Naive thymus-derived CD4-positive, alpha-beta T cell (primary cell): ENCODE measurements at regions not wholly inside any gene's neighbourhood (a gene's known extent, or its start where the extent isn't known, plus 50 kb on each side); places are given as distances from the start of the nearest gene placed in this dataset.
"Not testable (repeated sequence)": the region's sequence is repeated elsewhere in the genome, so short reads cannot be mapped to it uniquely, and the experiment has no call there.

Experiments used
- ATAC-seq: fragments of 150-1000 bp; cut with Tn5 transposase; 2 replicates; pipeline ENCODE4 v1.10.0; 2021; ENCODE audit warnings: mild to moderate bottlenecking, moderate library complexity
- CTCF ChIA-PET: fragments of 350-600 bp; sonication (Branson Sonifier 250); formaldehyde crosslinking; loops from one replicate; lab custom pipeline; 2021; ENCODE audit warnings: antibody characterized with exemption; lab: Charles Lee
- POLR2A ChIA-PET: fragments of 350-600 bp; sonication (Branson Sonifier 250); formaldehyde crosslinking; loops from one replicate; lab custom pipeline; 2021; ENCODE audit warnings: antibody characterized with exemption, inconsistent platforms; lab: Charles Lee
- DNase-seq, 9 donors: peaks; one replicate each; pipeline versions ENCODE4 v3.0.0 to v3.0.0-alpha.2; 2020 to 2022; ENCODE audit warnings: mixed read lengths in 1 of 9
- H3K27ac ChIP-seq: one replicate; pipeline ENCODE4 v1.7.0; 2013; ENCODE audit warnings: mild to moderate bottlenecking, low read depth, low read length, moderate library complexity
- H3K27me3 ChIP-seq, 2 donors: one replicate each; pipeline ENCODE4 v1.7.0; 2013; ENCODE audit warnings: low read length in 2 of 2, mild to moderate bottlenecking in 2 of 2, moderate library complexity in 2 of 2; ENCODE audit not compliant: control insufficient read depth in 2 of 2, insufficient read depth in 2 of 2
- H3K36me3 ChIP-seq, 3 experiments: 1 replicate in 2 of 3; 2 replicates in 1 of 3; pipeline ENCODE4 v1.7.0; 2013; ENCODE audit warnings: low read length in 3 of 3, mild to moderate bottlenecking in 3 of 3, moderate library complexity in 1 of 3; ENCODE audit not compliant: insufficient read depth in 3 of 3, control insufficient read depth in 2 of 3
- H3K4me1 ChIP-seq, 2 donors: one replicate each; pipeline ENCODE4 v1.7.0; 2013; ENCODE audit warnings: low read length in 2 of 2, mild to moderate bottlenecking in 2 of 2, moderate library complexity in 1 of 2; ENCODE audit not compliant: control insufficient read depth in 2 of 2, insufficient read depth in 2 of 2
- H3K4me3 ChIP-seq: 2 replicates; pipeline ENCODE4 v1.7.0; 2013; ENCODE audit warnings: mild to moderate bottlenecking, low read length
- H3K9me3 ChIP-seq, 3 experiments: 1 replicate in 2 of 3; 2 replicates in 1 of 3; pipeline ENCODE4 v1.7.0; 2013; ENCODE audit warnings: low read length in 3 of 3; ENCODE audit not compliant: control insufficient read depth in 2 of 3
- H3K27ac Mint-ChIP-seq, 9 donors: one replicate each; pipeline ENCODE4 v1.8.0; 2020 to 2022; ENCODE audit warnings: mixed read lengths in 9 of 9, mild to moderate bottlenecking in 8 of 9, moderate library complexity in 5 of 9, inconsistent platforms in 2 of 9
- H3K27me3 Mint-ChIP-seq, 5 donors: one replicate each; pipeline ENCODE4 v1.8.0; 2021 to 2022; ENCODE audit warnings: mixed read lengths in 5 of 5, mild to moderate bottlenecking in 1 of 5
- H3K36me3 Mint-ChIP-seq, 5 donors: one replicate each; pipeline ENCODE4 v1.8.0; 2020 to 2022; ENCODE audit warnings: mixed read lengths in 5 of 5, mild to moderate bottlenecking in 3 of 5, inconsistent platforms in 1 of 5
- H3K4me1 Mint-ChIP-seq, 7 donors: one replicate each; pipeline ENCODE4 v1.8.0; 2020 to 2022; ENCODE audit warnings: mixed read lengths in 7 of 7, mild to moderate bottlenecking in 3 of 7, inconsistent platforms in 1 of 7
- H3K4me3 Mint-ChIP-seq, 10 donors: one replicate each; pipeline ENCODE4 v1.8.0; 2020 to 2022; ENCODE audit warnings: mild to moderate bottlenecking in 10 of 10, mixed read lengths in 10 of 10, moderate library complexity in 6 of 10, inconsistent platforms in 2 of 10
- H3K9me3 Mint-ChIP-seq, 11 donors: one replicate each; pipeline ENCODE4 v1.8.0; 2020 to 2022; ENCODE audit warnings: mixed read lengths in 11 of 11, mild to moderate bottlenecking in 4 of 11, inconsistent platforms in 1 of 11, moderate library complexity in 1 of 11
- intact Hi-C, 2 donors: fragments of 100-400 bp; cut with micrococcal nuclease; formaldehyde crosslinking; loops; one replicate each; pipeline ENCODE4 v1.15.1; 2023

- Histone ChIP-seq H3K4me1 (no peaks in the 10 kb centered on the region), H3K36me3 (no peaks in the 10 kb centered on the region), H3K27me3 (no peaks in the 10 kb centered on the region), H3K27ac (no peak overlapping the region), H3K4me3 (no peak overlapping the region), H3K9me3 (peaks cover 0 to 4% (median 0%) of the 10 kb centered on the region in 3 experiments)
- Mint-ChIP-seq H3K9me3 (peaks cover 0 to 17% (median 11%) of the 10 kb centered on the region in 11 donors), H3K27me3 (peaks cover 0 to under 1% (median 0%) of the 10 kb centered on the region in 5 donors), H3K4me3 (no peak overlapping the region), H3K27ac (no peak overlapping the region), H3K36me3 (peaks cover 0 to 11% (median 0%) of the 10 kb centered on the region in 5 donors), H3K4me1 (no peaks in the 10 kb centered on the region)
- ATAC-seq: no peak
- DNase-seq: no peak
- CTCF ChIA-PET: no interaction called here
- POLR2A ChIA-PET: no interaction called here
- intact Hi-C loops: no loop called here
Measured at GRCh38 chr6:6950373-6951145, 157.2 kb upstream of the RREB1 start.

GRCh38 chr6:6951355-6951754 is 156.4 kb upstream of the RREB1 start:
- no peaks in the 10 kb centered on the region for H3K27me3 Mint-ChIP-seq
- Histone ChIP-seq H3K4me3 (no peak overlapping the region), H3K27ac (no peak overlapping the region), H3K9me3 (peaks cover 0 to 4% (median 0%) of the 10 kb centered on the region in 3 experiments), H3K27me3 (no peaks in the 10 kb centered on the region), H3K4me1 (no peaks in the 10 kb centered on the region), H3K36me3 (no peaks in the 10 kb centered on the region)
- H3K9me3 Mint-ChIP-seq: peaks cover 0 to 17% (median 11%) of the 10 kb centered on the region in 11 donors
- no peaks in the 10 kb centered on the region for H3K4me1 Mint-ChIP-seq
- no peak overlapping the region for H3K27ac Mint-ChIP-seq
- intact Hi-C loops: no loop called here
- no peak overlapping the region for H3K4me3 Mint-ChIP-seq
- peaks cover 0 to 11% (median 0%) of the 10 kb centered on the region in 5 donors for H3K36me3 Mint-ChIP-seq
- no peak for ATAC-seq
- ChIA-PET CTCF (no interaction called here), POLR2A (no interaction called here)
- DNase-seq: no peak

DNA sequence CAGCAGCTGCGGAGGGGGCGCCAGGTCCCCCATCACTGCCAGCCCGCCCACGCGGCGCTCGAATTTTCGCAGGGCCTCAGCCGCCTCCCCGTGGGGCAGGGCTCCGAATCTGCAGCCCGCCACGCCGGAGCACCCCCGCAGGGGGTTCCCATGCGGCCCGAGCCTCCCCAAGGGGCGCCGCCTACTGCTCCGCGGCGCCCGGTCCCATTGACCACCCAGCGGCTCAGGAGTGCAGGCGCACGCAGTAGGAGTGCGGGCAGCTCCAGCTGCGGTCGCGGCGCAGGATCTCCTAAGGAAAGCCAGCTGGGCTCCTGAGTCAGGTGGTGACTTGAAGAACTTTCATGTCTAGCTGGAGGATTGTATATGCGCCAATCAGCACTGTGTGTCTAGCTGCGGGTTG is 155.3 kb upstream of the RREB1 start:
- POLR2A ChIA-PET: no interaction called here
- H3K4me3 Mint-ChIP-seq: no peak overlapping the region
- H3K27ac Mint-ChIP-seq: no peak overlapping the region
- peaks cover 0 to 17% (median 11%) of the 10 kb centered on the region in 11 donors for H3K9me3 Mint-ChIP-seq
- peaks cover 0 to 4% (median 0%) of the 10 kb centered on the region in 3 experiments for H3K9me3 ChIP-seq
- no peaks in the 10 kb centered on the region for H3K4me1 ChIP-seq
- CTCF ChIA-PET: no interaction called here
- H3K36me3 Mint-ChIP-seq: peaks cover 0 to 11% (median 0%) of the 10 kb centered on the region in 5 donors
- H3K27me3 Mint-ChIP-seq: no peaks in the 10 kb centered on the region
- intact Hi-C loops: no loop called here
- no peaks in the 10 kb centered on the region for H3K4me1 Mint-ChIP-seq
- H3K4me3 ChIP-seq: no peak overlapping the region
- DNase-seq (no peak), ATAC-seq (no peak)
- no peaks in the 10 kb centered on the region for H3K36me3 ChIP-seq
- no peak overlapping the region for H3K27ac ChIP-seq
- no peaks in the 10 kb centered on the region for H3K27me3 ChIP-seq

GRCh38 chr6:6952927-6953326 is 154.8 kb upstream of the RREB1 start:
- H3K4me1 Mint-ChIP-seq, H3K4me3 Mint-ChIP-seq, ATAC-seq, H3K27me3 Mint-ChIP-seq, intact Hi-C loops, H3K4me1 ChIP-seq, POLR2A ChIA-PET, H3K27ac ChIP-seq, H3K9me3 ChIP-seq, DNase-seq, H3K4me3 ChIP-seq, H3K36me3 ChIP-seq, CTCF ChIA-PET, H3K27me3 ChIP-seq: not testable (repeated sequence)
- Mint-ChIP-seq H3K9me3 (peaks cover 0 to 17% (median 11%) of the 10 kb centered on the region in 11 donors), H3K27ac (peak overlapping the region in 1 of 9 donors; percentile 12), H3K36me3 (peaks cover 0 to 11% (median 0%) of the 10 kb centered on the region in 5 donors)

DNA sequence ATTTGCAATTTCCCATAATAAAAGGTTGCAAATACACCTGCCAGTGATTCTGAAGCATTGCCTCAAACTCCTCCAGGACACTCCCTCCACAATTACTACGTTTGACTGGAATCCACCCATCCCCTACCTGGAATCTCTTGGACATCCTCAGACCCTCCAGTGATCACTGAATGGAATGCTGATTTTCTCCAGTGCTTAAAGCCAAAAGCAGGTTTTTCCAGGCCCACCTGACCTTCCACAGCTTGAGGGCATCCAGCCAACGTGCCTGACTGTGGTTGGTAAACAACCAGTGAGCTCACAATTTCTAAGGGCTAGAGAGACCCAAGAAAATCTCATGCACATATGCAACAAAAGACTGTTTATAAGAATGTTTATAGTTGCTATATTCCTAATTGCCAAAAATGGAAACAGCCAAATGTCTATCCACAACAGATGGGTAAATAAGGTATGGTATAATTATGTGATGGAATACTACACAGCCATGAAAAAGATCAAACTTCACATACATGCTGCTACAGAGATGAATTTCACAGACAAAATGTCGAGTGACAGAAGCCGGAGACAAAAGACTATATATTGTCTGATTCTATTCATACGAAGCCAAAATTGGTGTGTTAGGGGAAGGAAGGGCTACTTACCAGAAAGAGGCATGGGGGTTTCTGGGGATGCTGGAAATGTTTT is 147.1 kb upstream of the RREB1 start:
- DNase-seq (no peak), ATAC-seq (no peak)
- no peaks in the 10 kb centered on the region for H3K4me1 ChIP-seq
- H3K9me3 Mint-ChIP-seq: peaks cover 0 to 5% (median 0%) of the 10 kb centered on the region in 11 donors
- no peaks in the 10 kb centered on the region for H3K36me3 Mint-ChIP-seq
- no peaks in the 10 kb centered on the region for H3K27me3 ChIP-seq
- no peak overlapping the region for H3K4me3 Mint-ChIP-seq
- H3K4me3 ChIP-seq: no peak overlapping the region
- intact Hi-C loops: no loop called here
- H3K27ac ChIP-seq: no peak overlapping the region
- H3K27ac Mint-ChIP-seq: no peak overlapping the region
- H3K27me3 Mint-ChIP-seq: peaks cover 0 to 30% (median 0%) of the 10 kb centered on the region in 5 donors
- CTCF ChIA-PET: no interaction called here
- POLR2A ChIA-PET: no interaction called here
- H3K36me3 ChIP-seq: no peaks in the 10 kb centered on the region
- no peaks in the 10 kb centered on the region for H3K9me3 ChIP-seq
- peaks cover 0 to 6% (median 0%) of the 10 kb centered on the region in 7 donors for H3K4me1 Mint-ChIP-seq

DNA sequence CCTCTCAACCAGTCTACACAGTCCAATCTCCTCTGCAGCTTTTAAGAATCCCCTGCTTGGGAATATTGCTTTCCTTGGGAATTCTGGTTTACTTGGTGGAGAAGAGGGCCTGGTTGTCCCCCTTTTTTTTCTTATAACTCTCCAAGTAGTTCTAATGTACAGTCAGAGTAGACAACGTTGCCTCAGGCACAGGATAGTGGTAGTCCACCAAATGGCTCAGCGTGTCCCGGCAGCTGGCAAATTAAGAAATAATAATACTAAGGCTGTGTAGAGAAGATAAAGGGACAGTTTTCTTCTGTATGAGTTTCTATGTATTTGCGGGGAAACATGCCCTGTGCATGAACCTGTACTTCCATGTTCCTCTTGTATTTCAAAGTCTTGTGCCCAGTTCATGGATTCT is 145.7 kb upstream of the RREB1 start:
- intact Hi-C loops: no loop called here
- Histone ChIP-seq H3K36me3 (no peaks in the 10 kb centered on the region), H3K27ac (no peak overlapping the region), H3K27me3 (no peaks in the 10 kb centered on the region), H3K9me3 (no peaks in the 10 kb centered on the region), H3K4me3 (no peak overlapping the region), H3K4me1 (no peaks in the 10 kb centered on the region)
- Mint-ChIP-seq H3K4me3 (no peak overlapping the region), H3K4me1 (peaks cover 0 to 6% (median 0%) of the 10 kb centered on the region in 7 donors), H3K27ac (no peak overlapping the region), H3K9me3 (peaks cover 0 to 5% (median 0%) of the 10 kb centered on the region in 11 donors), H3K36me3 (no peaks in the 10 kb centered on the region), H3K27me3 (peaks cover 0 to 35% (median 0%) of the 10 kb centered on the region in 5 donors)
- ChIA-PET POLR2A (no interaction called here), CTCF (no interaction called here)
- ATAC-seq (no peak), DNase-seq (no peak)
